Limb (tissue), 2 donors: ENCODE measurements at regions not wholly inside any gene's neighbourhood (a gene's known extent, or its start where the extent isn't known, plus 50 kb on each side); places are given as distances from the start of the nearest gene placed in this dataset.

Experiments used
- DNase-seq, 2 donors: peaks; one replicate each; pipeline ENCODE4 v3.0.0-alpha.2; 2016; ENCODE audit errors: extremely low spot score in 2 of 2

- peak in 1 of 2 donors; percentile 12 for DNase-seq
Measured at GRCh38 chr20:40956542-40957264, 71.9 kb upstream of the TOP1 start.

GRCh38 chr20:40957265-40957760 is 71.3 kb upstream of the TOP1 start:
- DNase-seq, result no peak

DNA sequence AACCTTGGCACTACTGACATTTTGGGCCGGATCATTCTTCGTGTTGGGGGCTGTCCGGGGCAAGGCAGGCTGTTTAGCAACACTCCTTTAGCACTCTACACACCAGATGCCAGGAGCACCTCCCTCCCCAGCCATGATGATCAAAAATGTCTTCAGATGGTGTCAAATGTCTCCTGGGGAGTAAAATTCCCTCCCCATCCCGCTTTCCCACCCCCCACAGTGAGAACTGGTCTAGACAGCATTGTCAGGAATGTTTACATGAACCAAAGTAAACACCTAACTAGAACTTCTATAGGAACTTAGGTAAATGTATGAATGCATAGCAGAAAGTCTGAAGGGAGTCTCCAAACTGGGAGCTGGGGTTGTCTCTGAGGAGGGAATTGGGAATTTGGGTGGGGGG is 70.0 kb upstream of the TOP1 start:
- no peak for DNase-seq

GRCh38 chr20:40959325-40960092 is 69.1 kb upstream of the TOP1 start:
- DNase-seq, result peak in 1 of 2 donors; percentile 9

- peak in 1 of 2 donors; percentile 6 for DNase-seq
Measured at GRCh38 chr20:40960101-40960500, 68.5 kb upstream of the TOP1 start.

DNA sequence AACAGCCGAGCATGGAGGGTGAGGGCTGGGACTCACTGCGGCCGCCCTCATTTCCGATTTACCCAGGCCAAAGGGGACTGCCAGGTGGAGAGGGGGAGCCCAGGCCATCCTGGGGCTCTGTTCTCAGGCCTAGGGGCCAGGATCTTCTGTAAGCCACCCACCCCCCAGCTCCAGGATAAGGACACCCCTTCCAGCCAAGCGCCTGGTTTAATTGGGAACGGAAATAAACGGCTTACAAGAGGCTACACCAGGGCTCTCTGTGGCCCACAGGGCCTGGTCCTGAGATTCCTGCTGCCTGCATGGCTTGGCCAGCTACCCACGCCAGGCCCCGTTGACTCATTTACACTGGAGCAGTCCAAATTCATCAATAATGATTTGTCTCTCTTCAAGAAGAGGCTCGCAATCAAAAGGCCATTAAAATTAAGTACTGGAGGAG is 68.1 kb upstream of the TOP1 start:
- peak in 1 of 2 donors; percentile 20 for DNase-seq

- peak in 1 of 2 donors; percentile 20 for DNase-seq
Measured at GRCh38 chr20:40961176-40961575, 67.4 kb upstream of the TOP1 start.

DNA sequence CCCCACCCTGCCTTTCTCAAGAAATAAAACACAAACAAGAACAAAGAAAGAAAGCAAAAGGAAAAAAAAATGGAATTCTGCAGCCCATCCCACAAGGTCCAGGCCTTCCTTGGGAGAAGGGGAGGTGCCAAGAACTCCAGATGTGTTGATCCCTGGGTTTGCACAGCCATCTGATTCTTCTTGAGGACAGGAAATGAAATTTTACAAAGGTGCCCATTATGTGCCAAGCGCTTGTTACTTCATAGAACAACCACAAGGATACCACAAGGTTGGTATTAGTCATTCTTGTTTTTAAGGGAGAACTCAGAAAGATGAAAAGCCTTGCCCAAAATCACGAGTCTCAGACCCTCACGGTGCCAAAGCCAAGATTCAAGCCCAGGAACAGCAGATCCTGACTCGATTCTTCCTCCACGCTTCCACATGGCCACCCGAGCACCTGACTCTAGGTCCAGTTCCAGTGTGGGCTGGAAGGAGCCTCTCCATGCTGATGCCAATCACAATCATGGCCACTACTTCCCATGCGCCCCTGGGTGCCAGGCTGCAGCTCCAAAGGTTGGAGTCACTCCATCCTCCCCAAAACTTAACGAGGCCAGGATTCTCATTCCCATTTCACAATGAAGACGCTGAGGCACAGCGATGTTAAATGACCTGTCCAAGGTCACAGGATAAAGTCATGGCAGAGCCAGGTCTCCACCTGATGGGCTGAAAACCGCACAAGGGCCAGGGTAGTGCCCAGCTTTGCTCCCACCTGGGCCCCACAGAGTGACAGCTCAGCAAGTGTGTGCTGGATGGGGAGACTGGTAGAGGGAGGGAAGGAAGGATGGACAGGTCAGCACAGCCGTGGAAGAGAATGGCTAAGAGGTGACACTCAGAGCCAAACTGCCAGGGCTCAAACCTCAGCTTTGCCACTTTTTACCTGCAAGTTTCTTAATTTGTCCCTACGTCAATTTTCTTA is 66.7 kb upstream of the TOP1 start:
- peak in 1 of 2 donors; percentile 20 for DNase-seq

DNA sequence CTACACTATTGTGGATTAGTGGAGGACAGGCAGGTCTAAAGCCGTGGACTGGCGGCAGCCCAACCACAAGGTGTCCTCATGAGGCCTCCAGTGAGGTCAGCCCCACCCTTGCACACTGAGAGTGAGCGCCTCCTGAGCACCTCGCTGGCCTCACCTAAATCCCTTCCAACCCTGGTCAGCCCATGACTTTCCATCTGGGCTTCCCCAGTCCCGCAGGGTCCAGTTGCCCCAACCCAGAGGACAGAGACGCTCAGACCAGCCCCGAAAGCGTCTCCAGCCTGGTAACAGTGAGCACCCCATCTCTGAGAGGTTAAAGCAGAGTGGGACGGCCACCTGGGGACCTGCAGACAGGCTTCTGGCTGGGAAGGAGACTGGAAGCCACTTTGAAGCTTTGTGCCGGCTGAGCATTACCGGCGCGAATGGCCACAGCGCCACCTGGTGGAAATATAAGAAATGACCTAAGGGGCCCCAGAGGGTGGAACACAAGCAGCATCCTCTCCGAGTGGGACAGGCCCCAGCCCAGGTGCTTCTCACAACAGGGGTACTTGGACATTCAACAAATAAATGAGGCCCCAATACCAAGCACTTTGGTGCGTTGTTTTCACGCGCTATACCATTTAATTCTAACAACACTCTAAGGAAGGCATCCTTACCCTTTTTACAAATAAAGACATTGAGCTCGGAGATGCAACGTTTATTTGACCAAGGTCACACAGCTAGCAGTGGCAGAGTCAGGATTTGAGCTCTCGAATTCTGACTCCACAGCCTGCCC is 65.7 kb upstream of the TOP1 start:
- DNase-seq, result peak; percentile 61 to 85

- DNase-seq, result no peak
Measured at GRCh38 chr20:40963505-40963845, 65.1 kb upstream of the TOP1 start.

DNA sequence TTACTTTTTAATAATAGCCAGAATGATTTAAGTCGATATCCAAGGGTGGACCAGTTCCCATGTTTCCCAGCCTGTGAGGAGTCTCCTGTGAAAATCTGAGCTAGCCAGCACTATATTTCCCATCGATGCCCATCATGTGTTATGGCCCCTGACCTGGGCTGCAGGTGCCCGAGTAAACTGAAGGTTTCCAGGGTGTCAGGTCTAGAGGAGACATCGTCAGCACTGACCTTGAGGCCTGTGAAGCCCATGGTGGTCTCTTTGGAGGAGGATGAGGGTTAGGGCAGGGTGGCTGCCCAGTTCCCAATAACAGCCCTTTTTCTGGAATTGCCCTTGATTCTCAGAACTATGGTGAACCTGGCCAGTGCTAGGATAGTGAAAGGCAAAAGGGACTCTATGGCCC is 63.0 kb upstream of the TOP1 start:
- no peak for DNase-seq

DNA sequence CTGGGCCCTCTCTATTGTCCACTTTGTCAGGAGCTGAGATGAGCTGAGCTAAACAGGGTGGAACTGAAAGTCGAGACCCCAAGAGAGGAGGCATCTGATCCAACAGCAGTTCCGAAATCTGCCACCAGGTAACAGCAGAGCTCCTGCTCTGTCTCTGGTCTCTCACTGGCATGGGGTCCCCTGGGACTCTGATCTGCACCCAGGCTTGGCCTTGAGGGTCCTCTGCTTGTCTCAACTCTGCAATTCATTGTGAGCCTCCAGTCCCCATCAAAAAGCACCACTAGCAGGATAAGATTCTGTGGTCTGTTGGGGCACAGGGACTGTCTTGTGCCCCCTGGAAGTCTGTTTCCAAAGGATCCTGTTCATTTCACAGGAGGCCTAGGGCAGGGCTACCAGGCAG is 62.5 kb upstream of the TOP1 start:
- DNase-seq, result peak in 1 of 2 donors; percentile 38

DNA sequence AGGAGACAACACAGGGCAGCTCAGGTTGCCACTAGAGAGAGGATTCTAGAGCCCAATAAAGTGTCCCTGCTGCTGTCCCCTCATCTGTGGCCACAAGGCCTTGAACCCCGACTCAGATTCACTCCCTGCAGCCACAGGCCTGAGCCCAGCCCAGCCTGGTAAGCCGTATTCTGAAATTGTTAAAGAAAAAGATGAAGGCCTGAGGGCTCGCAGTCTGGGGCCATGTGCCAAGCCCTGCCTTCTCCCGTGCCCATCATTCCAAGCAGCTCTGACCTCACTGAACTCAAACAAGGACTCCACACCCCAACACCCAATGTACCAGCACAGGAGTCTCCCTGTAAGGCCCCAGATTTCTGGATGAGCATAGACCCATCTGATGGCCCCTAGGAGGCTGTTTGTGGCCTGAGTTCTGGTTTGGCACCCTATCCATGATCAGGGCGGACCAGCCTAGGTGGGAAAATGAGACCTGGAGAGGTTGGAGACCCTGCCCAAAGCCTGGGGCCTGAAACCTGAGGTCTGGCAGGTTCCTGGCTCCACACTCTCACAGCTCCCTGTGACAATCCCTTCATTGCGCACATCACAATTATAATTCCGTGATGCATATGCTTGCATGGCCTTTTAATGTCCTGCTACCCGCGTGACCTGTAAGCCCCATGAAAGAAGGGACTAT is 62.0 kb upstream of the TOP1 start:
- peak in 1 of 2 donors; percentile 26 for DNase-seq

DNA sequence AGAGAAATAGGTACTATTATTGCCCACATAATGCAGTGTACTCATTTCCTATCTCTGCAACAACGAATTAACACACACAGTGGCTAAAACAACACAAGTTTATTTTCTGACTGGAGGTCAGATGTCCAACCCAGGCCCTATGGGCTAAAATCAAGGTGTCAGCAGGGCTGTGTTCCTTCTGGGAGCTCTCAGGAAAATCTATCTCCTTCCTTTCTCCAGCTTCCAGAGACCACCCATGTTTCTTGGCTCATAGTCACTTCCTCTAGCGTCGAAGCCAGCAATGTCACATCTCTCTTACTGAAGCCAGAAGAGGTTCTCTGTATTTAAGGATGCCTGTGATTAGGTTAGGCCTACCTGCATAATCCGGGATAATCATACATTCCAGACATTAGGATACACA is 60.9 kb upstream of the TOP1 start:
- peak in 1 of 2 donors; percentile 18 for DNase-seq

GRCh38 chr20:40968816-40969562 is 59.6 kb upstream of the TOP1 start:
- peak; percentile 69 to 91 for DNase-seq

- DNase-seq, result no peak
Measured at GRCh38 chr20:40970218-40970617, 58.4 kb upstream of the TOP1 start.

GRCh38 chr20:40977218-40977617 is 51.4 kb upstream of the TOP1 start:
- DNase-seq, result no peak

DNA sequence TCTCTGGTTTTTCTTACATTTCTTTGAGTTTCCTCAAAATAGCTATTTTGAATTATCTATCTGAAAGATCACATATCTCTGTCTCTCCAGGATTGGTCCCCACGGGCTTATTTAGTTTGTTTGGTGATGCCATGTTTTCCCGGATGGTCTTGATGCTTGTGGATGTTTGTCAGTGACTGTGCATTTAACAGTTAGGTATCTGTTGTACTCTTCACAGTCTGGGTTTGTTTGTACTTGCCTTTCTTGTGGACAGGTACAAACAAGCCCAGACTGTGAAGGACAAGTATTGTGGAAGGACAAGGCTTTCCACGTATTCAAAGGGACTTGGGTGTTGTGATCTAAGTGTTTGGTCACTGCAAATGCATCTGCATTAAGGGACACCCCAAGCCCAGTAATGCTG is 49.9 kb upstream of the TOP1 start:
- DNase-seq, result no peak
